ENCODE measurements at regions not wholly inside any gene's neighbourhood (a gene's known extent, or its start where the extent isn't known, plus 50 kb on each side); places are given as distances from the start of the nearest gene placed in this dataset.

- Mint-ChIP-seq H3K9me3 (peaks cover 0 to 6% (median 0%) of the 10 kb centered on the region in 7 donors), H3K27me3 (peaks cover 4% of the 10 kb centered on the region)
- H3K4me1 ChIP-seq (ENCODE audit: control insufficient read depth, insufficient read depth, low read length, poor library complexity, severe bottlenecking), result no peaks in the 10 kb centered on the region
These were observed 68.3 kb downstream of the RIN2 start for GRCh38 chr20:19826179-19826914.

GRCh38 chr20:19827818-19828217 is 69.8 kb downstream of the RIN2 start:
- no peaks in the 10 kb centered on the region for H3K9me3 ChIP-seq (ENCODE audit: control insufficient read depth in 2 of 2, low read length in 2 of 2)

More at GRCh38 chr20:19826179-19826914, 68.3 kb downstream of the RIN2 start:
- H3K4me3 Mint-ChIP-seq, result no peak overlapping the region
- DNase-seq, result no peak
- no peak for ATAC-seq (ENCODE audit: low read depth in 2 of 2)
- peaks cover 0 to 6% (median 4%) of the 10 kb centered on the region in 4 donors for H3K4me1 Mint-ChIP-seq
- no peak overlapping the region for H3K27ac Mint-ChIP-seq
- no peak overlapping the region for H3K4me3 ChIP-seq (ENCODE audit: low read depth, low read length)
- no peak overlapping the region for H3K27ac ChIP-seq (ENCODE audit: insufficient read depth, low read length, poor library complexity, severe bottlenecking)
- H3K27me3 ChIP-seq (ENCODE audit: control insufficient read depth, insufficient read depth, low read length), result no peaks in the 10 kb centered on the region
- no peaks in the 10 kb centered on the region for H3K9me3 ChIP-seq (ENCODE audit: control insufficient read depth in 2 of 2, low read length in 2 of 2)
- no peaks in the 10 kb centered on the region for H3K36me3 Mint-ChIP-seq
- H3K36me3 ChIP-seq (ENCODE audit: control insufficient read depth, insufficient read depth, low read length), result no peaks in the 10 kb centered on the region

GRCh38 chr20:19828232-19828631 is 70.2 kb downstream of the RIN2 start:
- no peak overlapping the region for H3K27ac Mint-ChIP-seq
- Histone ChIP-seq H3K4me3 (ENCODE audit: low read depth, low read length) (no peak overlapping the region), H3K4me1 (ENCODE audit: control insufficient read depth, insufficient read depth, low read length, poor library complexity, severe bottlenecking) (no peaks in the 10 kb centered on the region), H3K27me3 (ENCODE audit: control insufficient read depth, insufficient read depth, low read length) (no peaks in the 10 kb centered on the region), H3K27ac (ENCODE audit: insufficient read depth, low read length, poor library complexity, severe bottlenecking) (no peak overlapping the region), H3K9me3 (ENCODE audit: control insufficient read depth in 2 of 2, low read length in 2 of 2) (no peaks in the 10 kb centered on the region), H3K36me3 (ENCODE audit: control insufficient read depth, insufficient read depth, low read length) (no peaks in the 10 kb centered on the region)
- peak; percentile 59 to 71 for ATAC-seq (ENCODE audit: low read depth in 2 of 2)
- peak in 1 of 3 donors; percentile 14 for DNase-seq
- no peaks in the 10 kb centered on the region for H3K36me3 Mint-ChIP-seq
- peak overlapping the region in 1 of 4 donors; percentile 44 for H3K4me3 Mint-ChIP-seq
- no peaks in the 10 kb centered on the region for H3K27me3 Mint-ChIP-seq
- H3K9me3 Mint-ChIP-seq, result peaks cover 0 to 4% (median 0%) of the 10 kb centered on the region in 7 donors
- H3K4me1 Mint-ChIP-seq, result peaks cover 0 to 9% (median 5%) of the 10 kb centered on the region in 4 donors

More at GRCh38 chr20:19827818-19828217, 69.8 kb downstream of the RIN2 start:
- Histone ChIP-seq H3K27ac (ENCODE audit: insufficient read depth, low read length, poor library complexity, severe bottlenecking) (no peak overlapping the region), H3K4me1 (ENCODE audit: control insufficient read depth, insufficient read depth, low read length, poor library complexity, severe bottlenecking) (no peaks in the 10 kb centered on the region), H3K27me3 (ENCODE audit: control insufficient read depth, insufficient read depth, low read length) (no peaks in the 10 kb centered on the region), H3K36me3 (ENCODE audit: control insufficient read depth, insufficient read depth, low read length) (no peaks in the 10 kb centered on the region), H3K4me3 (ENCODE audit: low read depth, low read length) (no peak overlapping the region)
- Mint-ChIP-seq H3K9me3 (peaks cover 0 to 4% (median 0%) of the 10 kb centered on the region in 7 donors), H3K4me3 (no peak overlapping the region), H3K27me3 (no peaks in the 10 kb centered on the region), H3K36me3 (no peaks in the 10 kb centered on the region), H3K4me1 (peaks cover 0 to 8% (median 5%) of the 10 kb centered on the region in 4 donors), H3K27ac (no peak overlapping the region)
- ATAC-seq (ENCODE audit: low read depth in 2 of 2) (no peak), DNase-seq (no peak)

GRCh38 chr20:19830211-19830785 is 72.2 kb downstream of the RIN2 start:
- Mint-ChIP-seq H3K36me3 (no peaks in the 10 kb centered on the region), H3K9me3 (peaks cover 0 to 1% (median 0%) of the 10 kb centered on the region in 7 donors), H3K4me3 (no peak overlapping the region), H3K27me3 (peaks cover 7% of the 10 kb centered on the region), H3K4me1 (peaks cover 0 to 9% (median 6%) of the 10 kb centered on the region in 4 donors), H3K27ac (no peak overlapping the region)
- Histone ChIP-seq H3K36me3 (ENCODE audit: control insufficient read depth, insufficient read depth, low read length) (no peaks in the 10 kb centered on the region), H3K27ac (ENCODE audit: insufficient read depth, low read length, poor library complexity, severe bottlenecking) (no peak overlapping the region), H3K27me3 (ENCODE audit: control insufficient read depth, insufficient read depth, low read length) (no peaks in the 10 kb centered on the region), H3K9me3 (ENCODE audit: control insufficient read depth in 2 of 2, low read length in 2 of 2) (no peaks in the 10 kb centered on the region), H3K4me1 (ENCODE audit: control insufficient read depth, insufficient read depth, low read length, poor library complexity, severe bottlenecking) (no peaks in the 10 kb centered on the region), H3K4me3 (ENCODE audit: low read depth, low read length) (no peak overlapping the region)
- DNase-seq, result no peak
- ATAC-seq (ENCODE audit: low read depth in 2 of 2), result no peak

- no peaks in the 10 kb centered on the region for H3K36me3 Mint-ChIP-seq
- H3K27ac Mint-ChIP-seq, result no peak overlapping the region
- no peak overlapping the region for H3K4me3 Mint-ChIP-seq
- no peaks in the 10 kb centered on the region for H3K9me3 Mint-ChIP-seq
- peaks cover 0 to 9% (median 6%) of the 10 kb centered on the region in 4 donors for H3K4me1 Mint-ChIP-seq
- Histone ChIP-seq H3K27me3 (ENCODE audit: control insufficient read depth, insufficient read depth, low read length) (no peaks in the 10 kb centered on the region), H3K36me3 (ENCODE audit: control insufficient read depth, insufficient read depth, low read length) (no peaks in the 10 kb centered on the region), H3K27ac (ENCODE audit: insufficient read depth, low read length, poor library complexity, severe bottlenecking) (no peak overlapping the region), H3K4me3 (ENCODE audit: low read depth, low read length) (no peak overlapping the region), H3K4me1 (ENCODE audit: control insufficient read depth, insufficient read depth, low read length, poor library complexity, severe bottlenecking) (no peaks in the 10 kb centered on the region), H3K9me3 (ENCODE audit: control insufficient read depth in 2 of 2, low read length in 2 of 2) (no peaks in the 10 kb centered on the region)
- H3K27me3 Mint-ChIP-seq, result peaks cover 11% of the 10 kb centered on the region
- DNase-seq, result no peak
- ATAC-seq (ENCODE audit: low read depth in 2 of 2), result no peak
These were observed 74.8 kb downstream of the RIN2 start for GRCh38 chr20:19832875-19833274.

- H3K36me3 Mint-ChIP-seq, result no peaks in the 10 kb centered on the region
- no peak for DNase-seq
These were observed 75.3 kb downstream of the RIN2 start for GRCh38 chr20:19833395-19833794.

GRCh38 chr20:19834287-19834686 is 76.2 kb downstream of the RIN2 start:
- H3K4me3 ChIP-seq (ENCODE audit: low read depth, low read length), result no peak overlapping the region
- no peak overlapping the region for H3K27ac Mint-ChIP-seq
- no peak overlapping the region for H3K4me3 Mint-ChIP-seq

More at GRCh38 chr20:19833395-19833794, 75.3 kb downstream of the RIN2 start:
- Histone ChIP-seq H3K4me3 (ENCODE audit: low read depth, low read length) (no peak overlapping the region), H3K36me3 (ENCODE audit: control insufficient read depth, insufficient read depth, low read length) (no peaks in the 10 kb centered on the region), H3K4me1 (ENCODE audit: control insufficient read depth, insufficient read depth, low read length, poor library complexity, severe bottlenecking) (no peaks in the 10 kb centered on the region), H3K9me3 (ENCODE audit: control insufficient read depth in 2 of 2, low read length in 2 of 2) (no peaks in the 10 kb centered on the region), H3K27me3 (ENCODE audit: control insufficient read depth, insufficient read depth, low read length) (no peaks in the 10 kb centered on the region), H3K27ac (ENCODE audit: insufficient read depth, low read length, poor library complexity, severe bottlenecking) (no peak overlapping the region)
- Mint-ChIP-seq H3K9me3 (no peaks in the 10 kb centered on the region), H3K27ac (no peak overlapping the region), H3K4me3 (no peak overlapping the region), H3K4me1 (peaks cover 0 to 5% (median 2%) of the 10 kb centered on the region in 4 donors), H3K27me3 (peaks cover 11% of the 10 kb centered on the region)
- no peak for ATAC-seq (ENCODE audit: low read depth in 2 of 2)

More at GRCh38 chr20:19834287-19834686, 76.2 kb downstream of the RIN2 start:
- Histone ChIP-seq H3K9me3 (ENCODE audit: control insufficient read depth in 2 of 2, low read length in 2 of 2) (no peaks in the 10 kb centered on the region), H3K27me3 (ENCODE audit: control insufficient read depth, insufficient read depth, low read length) (peaks cover under 1% of the 10 kb centered on the region), H3K36me3 (ENCODE audit: control insufficient read depth, insufficient read depth, low read length) (no peaks in the 10 kb centered on the region), H3K27ac (ENCODE audit: insufficient read depth, low read length, poor library complexity, severe bottlenecking) (no peak overlapping the region), H3K4me1 (ENCODE audit: control insufficient read depth, insufficient read depth, low read length, poor library complexity, severe bottlenecking) (no peaks in the 10 kb centered on the region)
- no peaks in the 10 kb centered on the region for H3K9me3 Mint-ChIP-seq
- H3K36me3 Mint-ChIP-seq, result no peaks in the 10 kb centered on the region
- DNase-seq (no peak), ATAC-seq (ENCODE audit: low read depth in 2 of 2) (no peak)
- H3K4me1 Mint-ChIP-seq, result peaks cover 0 to 4% (median under 1%) of the 10 kb centered on the region in 4 donors
- peaks cover 13% of the 10 kb centered on the region for H3K27me3 Mint-ChIP-seq
